ENCODE measurements at regions not wholly inside any gene's neighbourhood (a gene's known extent, or its start where the extent isn't known, plus 50 kb on each side); places are given as distances from the start of the nearest gene placed in this dataset.

- H3K4me1 ChIP-seq: no peaks in the 10 kb centered on the region; the same call in 1 of the 2 replicates
Observed at GRCh38 chr12:46460682-46461210, 88.2 kb upstream of the SLC38A2 start.

DNA sequence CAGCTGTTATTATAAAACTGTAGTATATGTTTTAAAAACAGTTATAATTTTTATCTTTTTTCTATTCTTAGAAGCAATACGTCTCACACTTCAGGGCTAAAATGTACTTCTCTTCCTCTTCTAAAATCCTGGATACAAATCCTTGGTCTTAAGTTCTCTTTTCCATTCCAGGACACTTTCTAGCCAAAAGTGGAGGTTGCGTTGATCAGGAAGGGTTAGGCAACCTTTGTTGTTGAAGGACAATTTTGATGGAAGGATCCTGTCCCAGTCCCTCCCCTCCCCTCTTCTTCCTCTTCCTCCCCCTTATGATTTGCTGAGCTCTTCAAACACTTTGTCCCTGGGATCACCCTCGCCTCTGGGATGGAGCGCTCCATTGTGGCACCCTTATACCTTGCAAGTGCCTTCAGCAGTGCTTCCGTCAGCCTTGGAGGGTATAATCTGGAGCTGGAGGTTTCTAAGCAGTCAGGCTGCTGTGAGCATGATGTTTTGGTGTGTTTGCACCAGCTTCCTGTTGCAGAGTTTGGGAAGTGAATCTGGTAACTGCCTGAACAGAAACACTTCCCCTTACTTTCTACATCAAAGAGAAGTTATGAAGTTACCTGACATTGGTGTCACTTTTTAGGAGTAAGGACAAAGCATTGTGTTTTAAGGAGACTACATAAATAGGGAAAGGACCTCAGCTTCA lies 87.4 kb upstream of the SLC38A2 start:
- H3K36me3 ChIP-seq: no peaks in the 10 kb centered on the region
- H3K4me3 ChIP-seq (ENCODE audit: low read depth, low read length): no peak overlapping the region
- no peaks in the 10 kb centered on the region for H3K9me3 ChIP-seq
- TF ChIP-seq, protein P1, sequence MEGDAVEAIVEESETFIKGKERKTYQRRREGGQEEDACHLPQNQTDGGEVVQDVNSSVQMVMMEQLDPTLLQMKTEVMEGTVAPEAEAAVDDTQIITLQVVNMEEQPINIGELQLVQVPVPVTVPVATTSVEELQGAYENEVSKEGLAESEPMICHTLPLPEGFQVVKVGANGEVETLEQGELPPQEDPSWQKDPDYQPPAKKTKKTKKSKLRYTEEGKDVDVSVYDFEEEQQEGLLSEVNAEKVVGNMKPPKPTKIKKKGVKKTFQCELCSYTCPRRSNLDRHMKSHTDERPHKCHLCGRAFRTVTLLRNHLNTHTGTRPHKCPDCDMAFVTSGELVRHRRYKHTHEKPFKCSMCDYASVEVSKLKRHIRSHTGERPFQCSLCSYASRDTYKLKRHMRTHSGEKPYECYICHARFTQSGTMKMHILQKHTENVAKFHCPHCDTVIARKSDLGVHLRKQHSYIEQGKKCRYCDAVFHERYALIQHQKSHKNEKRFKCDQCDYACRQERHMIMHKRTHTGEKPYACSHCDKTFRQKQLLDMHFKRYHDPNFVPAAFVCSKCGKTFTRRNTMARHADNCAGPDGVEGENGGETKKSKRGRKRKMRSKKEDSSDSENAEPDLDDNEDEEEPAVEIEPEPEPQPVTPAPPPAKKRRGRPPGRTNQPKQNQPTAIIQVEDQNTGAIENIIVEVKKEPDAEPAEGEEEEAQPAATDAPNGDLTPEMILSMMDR (IDR thresholded peaks at IDR 0.05; ENCODE audit: low read depth, low read length): no peak
- no peak for DNase-seq
- H3K27me3 ChIP-seq: no peaks in the 10 kb centered on the region
- no peaks in the 10 kb centered on the region; the same call in 1 of the 2 replicates for H3K4me1 ChIP-seq

More at GRCh38 chr12:46460682-46461210, 88.2 kb upstream of the SLC38A2 start:
- no peaks in the 10 kb centered on the region for H3K9me3 ChIP-seq
- H3K27me3 ChIP-seq: no peaks in the 10 kb centered on the region
- no peak overlapping the region for H3K4me3 ChIP-seq (ENCODE audit: low read depth, low read length)
- DNase-seq: no peak
- no peaks in the 10 kb centered on the region for H3K36me3 ChIP-seq
- TF ChIP-seq, protein P1 (IDR thresholded peaks at IDR 0.05; ENCODE audit: low read depth, low read length): no peak

DNA sequence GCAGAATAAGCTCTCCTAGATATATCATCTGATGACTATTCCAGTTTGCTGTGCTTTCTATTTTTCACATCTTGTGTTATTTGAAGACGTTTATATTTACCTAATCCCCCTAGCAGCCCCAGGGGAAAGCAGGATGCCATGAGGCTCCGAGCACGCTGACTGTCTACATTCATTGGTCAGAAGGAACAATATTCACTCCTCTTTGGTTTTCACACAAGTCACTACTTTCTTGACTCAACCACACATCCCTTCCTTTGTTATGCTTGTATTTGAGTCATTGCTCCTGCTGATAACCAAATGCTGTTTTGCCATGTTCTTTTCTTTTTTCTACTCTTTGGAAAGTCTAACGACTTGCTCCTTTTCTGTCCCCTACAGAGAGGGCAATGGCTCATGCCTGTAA lies 86.5 kb upstream of the SLC38A2 start:
- H3K27me3 ChIP-seq: no peaks in the 10 kb centered on the region
- H3K4me1 ChIP-seq: no peaks in the 10 kb centered on the region; the same call in 1 of the 2 replicates
- no peak for DNase-seq
- H3K36me3 ChIP-seq: no peaks in the 10 kb centered on the region
- TF ChIP-seq, protein P1 (IDR thresholded peaks at IDR 0.05; ENCODE audit: low read depth, low read length): no peak
- no peak overlapping the region for H3K4me3 ChIP-seq (ENCODE audit: low read depth, low read length)
- no peaks in the 10 kb centered on the region for H3K9me3 ChIP-seq

GRCh38 chr12:46458500-46459102 lies 86.0 kb upstream of the SLC38A2 start:
- TF ChIP-seq, protein P1 (IDR thresholded peaks at IDR 0.05; ENCODE audit: low read depth, low read length): no peak
- Histone ChIP-seq H3K27me3 (no peaks in the 10 kb centered on the region), H3K36me3 (no peaks in the 10 kb centered on the region), H3K9me3 (no peaks in the 10 kb centered on the region), H3K4me1 (no peaks in the 10 kb centered on the region; the same call in 1 of the 2 replicates), H3K4me3 (ENCODE audit: low read depth, low read length) (no peak overlapping the region)
- DNase-seq: no peak

- peaks cover under 1% of the 10 kb centered on the region for H3K4me1 ChIP-seq
- TF ChIP-seq, protein P1 (IDR thresholded peaks at IDR 0.05; ENCODE audit: low read depth, low read length): no peak
- H3K27me3 ChIP-seq: no peaks in the 10 kb centered on the region
- no peak overlapping the region for H3K4me3 ChIP-seq (ENCODE audit: low read depth, low read length)
- DNase-seq: no peak
- H3K36me3 ChIP-seq: no peaks in the 10 kb centered on the region
- no peaks in the 10 kb centered on the region for H3K9me3 ChIP-seq
Observed at GRCh38 chr12:46457958-46458357, 85.4 kb upstream of the SLC38A2 start.
